K562 (cell line): ENCODE measurements at regions not wholly inside any gene's neighbourhood (a gene's known extent, or its start where the extent isn't known, plus 50 kb on each side); places are given as distances from the start of the nearest gene placed in this dataset.

Source experiments
- EZH2 ChIP-seq: IDR thresholded peaks from 2 replicates; pipeline ENCODE4 v1.6.1; 2012; ENCODE audit warnings: low read depth, mild to moderate bottlenecking, inconsistent platforms, low read length, borderline replicate concordance
- POLR2A ChIP-seq: fragments of 450-650 bp; conservative IDR thresholded peaks from 2 replicates; pipeline ENCODE4 v1.6.1; 2016
- SMARCB1 ChIP-seq: IDR thresholded peaks from 2 replicates; pipeline ENCODE4 v1.6.1; 2011; ENCODE audit warnings: improper control_type of control experiment, low read depth; ENCODE audit not compliant: insufficient read length
- TCFL5 ChIP-seq: fragments of 250-450 bp; sonication (Bioruptor Pico); conservative IDR thresholded peaks from 2 replicates; pipeline ENCODE4 v1.6.1; 2021; ENCODE audit warnings: mild to moderate bottlenecking, moderate library complexity, matching md5 sums
- ZNF431 ChIP-seq: sonication (generic); formaldehyde crosslinking; IDR thresholded peaks from 2 replicates; pipeline ENCODE4 v1.8.0; 2022; ENCODE audit warnings: mild to moderate bottlenecking, missing genetic modification reagents
- ZNF644 ChIP-seq: fragments of 200-800 bp; sonication (Bioruptor generic); IDR thresholded peaks from 2 replicates; pipeline ENCODE4 v1.6.1; 2016; ENCODE audit warnings: low read depth, missing genetic modification characterization, missing compliant biosample characterization
- TF ChIP-seq, protein P1 (sequence below): fragments of 250-450 bp; sonication (Bioruptor Pico); IDR thresholded peaks from 2 replicates; pipeline ENCODE4 v1.4.0; 2020; ENCODE audit warnings: mild to moderate bottlenecking, moderate library complexity
- TF ChIP-seq, protein P2 (sequence below): sonication (generic); formaldehyde crosslinking; IDR thresholded peaks from 2 replicates; pipeline ENCODE4 v1.8.1; 2023; ENCODE audit warnings: mild to moderate bottlenecking, missing genetic modification reagents
- TF ChIP-seq, protein P3 (sequence below), 3 experiments: IDR thresholded peaks in 2 of 3; conservative IDR thresholded peaks in 1 of 3; 2 replicates each; pipeline ENCODE4 v1.5.1; 2011 to 2012; ENCODE audit warnings: low read length in 3 of 3, mild to moderate bottlenecking in 3 of 3, control low read depth in 2 of 3, improper control_type of control experiment in 1 of 3, inconsistent platforms in 1 of 3, low read depth in 1 of 3, mixed read lengths in 1 of 3, moderate library complexity in 1 of 3; ENCODE audit not compliant: insufficient read depth in 2 of 3
- TF ChIP-seq, protein P4 (sequence below): sonication (generic); formaldehyde crosslinking; IDR thresholded peaks from 2 replicates; pipeline ENCODE4 v1.8.0; 2023; ENCODE audit warnings: missing genetic modification reagents, mild to moderate bottlenecking, borderline replicate concordance
- TF ChIP-seq, protein P5 (sequence below), 2 experiments: IDR thresholded peaks in 1 of 2; conservative IDR thresholded peaks in 1 of 2; 2 replicates each; pipeline ENCODE4 v1.6.1; 2016; ENCODE audit warnings: low read depth in 2 of 2, mild to moderate bottlenecking in 1 of 2, missing compliant biosample characterization in 1 of 2, missing genetic modification characterization in 1 of 2, moderate library complexity in 1 of 2

DNA sequence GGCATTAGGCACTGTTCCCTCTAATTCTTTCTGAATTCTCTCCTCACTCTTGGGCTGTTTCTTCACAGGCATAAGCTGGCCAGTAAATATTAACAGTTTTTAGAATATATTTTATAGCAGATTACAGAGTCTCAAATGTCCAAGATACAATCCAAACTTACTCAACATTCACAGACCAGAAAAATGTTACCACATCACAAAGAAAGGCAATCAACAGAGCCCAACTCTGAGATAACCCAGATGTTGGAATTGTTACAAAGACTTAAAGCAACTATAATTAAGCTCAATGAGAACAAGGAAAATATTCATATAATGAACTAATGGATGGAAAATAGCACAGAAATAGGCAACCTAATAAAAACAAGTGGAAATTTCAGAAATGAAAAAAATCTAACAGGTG lies 401.1 kb upstream of the RGMB start:
- TF ChIP-seq, protein P1, sequence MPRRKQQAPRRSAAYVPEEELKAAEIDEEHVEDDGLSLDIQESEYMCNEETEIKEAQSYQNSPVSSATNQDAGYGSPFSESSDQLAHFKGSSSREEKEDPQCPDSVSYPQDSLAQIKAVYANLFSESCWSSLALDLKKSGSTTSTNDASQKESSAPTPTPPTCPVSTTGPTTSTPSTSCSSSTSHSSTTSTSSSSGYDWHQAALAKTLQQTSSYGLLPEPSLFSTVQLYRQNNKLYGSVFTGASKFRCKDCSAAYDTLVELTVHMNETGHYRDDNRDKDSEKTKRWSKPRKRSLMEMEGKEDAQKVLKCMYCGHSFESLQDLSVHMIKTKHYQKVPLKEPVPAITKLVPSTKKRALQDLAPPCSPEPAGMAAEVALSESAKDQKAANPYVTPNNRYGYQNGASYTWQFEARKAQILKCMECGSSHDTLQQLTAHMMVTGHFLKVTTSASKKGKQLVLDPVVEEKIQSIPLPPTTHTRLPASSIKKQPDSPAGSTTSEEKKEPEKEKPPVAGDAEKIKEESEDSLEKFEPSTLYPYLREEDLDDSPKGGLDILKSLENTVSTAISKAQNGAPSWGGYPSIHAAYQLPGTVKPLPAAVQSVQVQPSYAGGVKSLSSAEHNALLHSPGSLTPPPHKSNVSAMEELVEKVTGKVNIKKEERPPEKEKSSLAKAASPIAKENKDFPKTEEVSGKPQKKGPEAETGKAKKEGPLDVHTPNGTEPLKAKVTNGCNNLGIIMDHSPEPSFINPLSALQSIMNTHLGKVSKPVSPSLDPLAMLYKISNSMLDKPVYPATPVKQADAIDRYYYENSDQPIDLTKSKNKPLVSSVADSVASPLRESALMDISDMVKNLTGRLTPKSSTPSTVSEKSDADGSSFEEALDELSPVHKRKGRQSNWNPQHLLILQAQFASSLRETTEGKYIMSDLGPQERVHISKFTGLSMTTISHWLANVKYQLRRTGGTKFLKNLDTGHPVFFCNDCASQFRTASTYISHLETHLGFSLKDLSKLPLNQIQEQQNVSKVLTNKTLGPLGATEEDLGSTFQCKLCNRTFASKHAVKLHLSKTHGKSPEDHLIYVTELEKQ (CRISPR knock-in tag) = no peak
- no peak for TF ChIP-seq ZNF644
- TF ChIP-seq, protein P2, sequence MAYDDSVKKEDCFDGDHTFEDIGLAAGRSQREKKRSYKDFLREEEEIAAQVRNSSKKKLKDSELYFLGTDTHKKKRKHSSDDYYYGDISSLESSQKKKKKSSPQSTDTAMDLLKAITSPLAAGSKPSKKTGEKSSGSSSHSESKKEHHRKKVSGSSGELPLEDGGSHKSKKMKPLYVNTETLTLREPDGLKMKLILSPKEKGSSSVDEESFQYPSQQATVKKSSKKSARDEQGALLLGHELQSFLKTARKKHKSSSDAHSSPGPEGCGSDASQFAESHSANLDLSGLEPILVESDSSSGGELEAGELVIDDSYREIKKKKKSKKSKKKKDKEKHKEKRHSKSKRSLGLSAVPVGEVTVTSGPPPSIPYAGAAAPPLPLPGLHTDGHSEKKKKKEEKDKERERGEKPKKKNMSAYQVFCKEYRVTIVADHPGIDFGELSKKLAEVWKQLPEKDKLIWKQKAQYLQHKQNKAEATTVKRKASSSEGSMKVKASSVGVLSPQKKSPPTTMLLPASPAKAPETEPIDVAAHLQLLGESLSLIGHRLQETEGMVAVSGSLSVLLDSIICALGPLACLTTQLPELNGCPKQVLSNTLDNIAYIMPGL (CRISPR knock-in tag) = no peak
- TF ChIP-seq POLR2A = no peak
- TF ChIP-seq TCFL5 (CRISPR knock-in tag) = no peak
- TF ChIP-seq EZH2 = no peak
- no peak for TF ChIP-seq ZNF431 (CRISPR knock-in tag)
- TF ChIP-seq, protein P3, sequence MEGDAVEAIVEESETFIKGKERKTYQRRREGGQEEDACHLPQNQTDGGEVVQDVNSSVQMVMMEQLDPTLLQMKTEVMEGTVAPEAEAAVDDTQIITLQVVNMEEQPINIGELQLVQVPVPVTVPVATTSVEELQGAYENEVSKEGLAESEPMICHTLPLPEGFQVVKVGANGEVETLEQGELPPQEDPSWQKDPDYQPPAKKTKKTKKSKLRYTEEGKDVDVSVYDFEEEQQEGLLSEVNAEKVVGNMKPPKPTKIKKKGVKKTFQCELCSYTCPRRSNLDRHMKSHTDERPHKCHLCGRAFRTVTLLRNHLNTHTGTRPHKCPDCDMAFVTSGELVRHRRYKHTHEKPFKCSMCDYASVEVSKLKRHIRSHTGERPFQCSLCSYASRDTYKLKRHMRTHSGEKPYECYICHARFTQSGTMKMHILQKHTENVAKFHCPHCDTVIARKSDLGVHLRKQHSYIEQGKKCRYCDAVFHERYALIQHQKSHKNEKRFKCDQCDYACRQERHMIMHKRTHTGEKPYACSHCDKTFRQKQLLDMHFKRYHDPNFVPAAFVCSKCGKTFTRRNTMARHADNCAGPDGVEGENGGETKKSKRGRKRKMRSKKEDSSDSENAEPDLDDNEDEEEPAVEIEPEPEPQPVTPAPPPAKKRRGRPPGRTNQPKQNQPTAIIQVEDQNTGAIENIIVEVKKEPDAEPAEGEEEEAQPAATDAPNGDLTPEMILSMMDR (IDR thresholded peaks at IDR 0.05 in 2 of 3, conservative IDR thresholded peaks at IDR 0.05 in 1 of 3; ENCODE audit: insufficient read depth in 2 of 3, low read depth in 1 of 3, low read length in 3 of 3) = no peak
- no peak for TF ChIP-seq SMARCB1
- TF ChIP-seq, protein P4, sequence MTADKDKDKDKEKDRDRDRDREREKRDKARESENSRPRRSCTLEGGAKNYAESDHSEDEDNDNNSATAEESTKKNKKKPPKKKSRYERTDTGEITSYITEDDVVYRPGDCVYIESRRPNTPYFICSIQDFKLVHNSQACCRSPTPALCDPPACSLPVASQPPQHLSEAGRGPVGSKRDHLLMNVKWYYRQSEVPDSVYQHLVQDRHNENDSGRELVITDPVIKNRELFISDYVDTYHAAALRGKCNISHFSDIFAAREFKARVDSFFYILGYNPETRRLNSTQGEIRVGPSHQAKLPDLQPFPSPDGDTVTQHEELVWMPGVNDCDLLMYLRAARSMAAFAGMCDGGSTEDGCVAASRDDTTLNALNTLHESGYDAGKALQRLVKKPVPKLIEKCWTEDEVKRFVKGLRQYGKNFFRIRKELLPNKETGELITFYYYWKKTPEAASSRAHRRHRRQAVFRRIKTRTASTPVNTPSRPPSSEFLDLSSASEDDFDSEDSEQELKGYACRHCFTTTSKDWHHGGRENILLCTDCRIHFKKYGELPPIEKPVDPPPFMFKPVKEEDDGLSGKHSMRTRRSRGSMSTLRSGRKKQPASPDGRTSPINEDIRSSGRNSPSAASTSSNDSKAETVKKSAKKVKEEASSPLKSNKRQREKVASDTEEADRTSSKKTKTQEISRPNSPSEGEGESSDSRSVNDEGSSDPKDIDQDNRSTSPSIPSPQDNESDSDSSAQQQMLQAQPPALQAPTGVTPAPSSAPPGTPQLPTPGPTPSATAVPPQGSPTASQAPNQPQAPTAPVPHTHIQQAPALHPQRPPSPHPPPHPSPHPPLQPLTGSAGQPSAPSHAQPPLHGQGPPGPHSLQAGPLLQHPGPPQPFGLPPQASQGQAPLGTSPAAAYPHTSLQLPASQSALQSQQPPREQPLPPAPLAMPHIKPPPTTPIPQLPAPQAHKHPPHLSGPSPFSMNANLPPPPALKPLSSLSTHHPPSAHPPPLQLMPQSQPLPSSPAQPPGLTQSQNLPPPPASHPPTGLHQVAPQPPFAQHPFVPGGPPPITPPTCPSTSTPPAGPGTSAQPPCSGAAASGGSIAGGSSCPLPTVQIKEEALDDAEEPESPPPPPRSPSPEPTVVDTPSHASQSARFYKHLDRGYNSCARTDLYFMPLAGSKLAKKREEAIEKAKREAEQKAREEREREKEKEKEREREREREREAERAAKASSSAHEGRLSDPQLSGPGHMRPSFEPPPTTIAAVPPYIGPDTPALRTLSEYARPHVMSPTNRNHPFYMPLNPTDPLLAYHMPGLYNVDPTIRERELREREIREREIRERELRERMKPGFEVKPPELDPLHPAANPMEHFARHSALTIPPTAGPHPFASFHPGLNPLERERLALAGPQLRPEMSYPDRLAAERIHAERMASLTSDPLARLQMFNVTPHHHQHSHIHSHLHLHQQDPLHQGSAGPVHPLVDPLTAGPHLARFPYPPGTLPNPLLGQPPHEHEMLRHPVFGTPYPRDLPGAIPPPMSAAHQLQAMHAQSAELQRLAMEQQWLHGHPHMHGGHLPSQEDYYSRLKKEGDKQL (CRISPR knock-in tag) = no peak
- TF ChIP-seq, protein P5, sequence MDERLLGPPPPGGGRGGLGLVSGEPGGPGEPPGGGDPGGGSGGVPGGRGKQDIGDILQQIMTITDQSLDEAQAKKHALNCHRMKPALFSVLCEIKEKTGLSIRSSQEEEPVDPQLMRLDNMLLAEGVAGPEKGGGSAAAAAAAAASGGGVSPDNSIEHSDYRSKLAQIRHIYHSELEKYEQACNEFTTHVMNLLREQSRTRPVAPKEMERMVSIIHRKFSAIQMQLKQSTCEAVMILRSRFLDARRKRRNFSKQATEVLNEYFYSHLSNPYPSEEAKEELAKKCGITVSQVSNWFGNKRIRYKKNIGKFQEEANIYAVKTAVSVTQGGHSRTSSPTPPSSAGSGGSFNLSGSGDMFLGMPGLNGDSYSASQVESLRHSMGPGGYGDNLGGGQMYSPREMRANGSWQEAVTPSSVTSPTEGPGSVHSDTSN (CRISPR knock-in tag; IDR thresholded peaks at IDR 0.05; ENCODE audit: low read depth) = no peak
- TF ChIP-seq, protein P5 (tag; conservative IDR thresholded peaks at IDR 0.05; ENCODE audit: low read depth) = no peak
